ENCODE measurements at regions not wholly inside any gene's neighbourhood (a gene's known extent, or its start where the extent isn't known, plus 50 kb on each side); places are given as distances from the start of the nearest gene placed in this dataset.

DNA sequence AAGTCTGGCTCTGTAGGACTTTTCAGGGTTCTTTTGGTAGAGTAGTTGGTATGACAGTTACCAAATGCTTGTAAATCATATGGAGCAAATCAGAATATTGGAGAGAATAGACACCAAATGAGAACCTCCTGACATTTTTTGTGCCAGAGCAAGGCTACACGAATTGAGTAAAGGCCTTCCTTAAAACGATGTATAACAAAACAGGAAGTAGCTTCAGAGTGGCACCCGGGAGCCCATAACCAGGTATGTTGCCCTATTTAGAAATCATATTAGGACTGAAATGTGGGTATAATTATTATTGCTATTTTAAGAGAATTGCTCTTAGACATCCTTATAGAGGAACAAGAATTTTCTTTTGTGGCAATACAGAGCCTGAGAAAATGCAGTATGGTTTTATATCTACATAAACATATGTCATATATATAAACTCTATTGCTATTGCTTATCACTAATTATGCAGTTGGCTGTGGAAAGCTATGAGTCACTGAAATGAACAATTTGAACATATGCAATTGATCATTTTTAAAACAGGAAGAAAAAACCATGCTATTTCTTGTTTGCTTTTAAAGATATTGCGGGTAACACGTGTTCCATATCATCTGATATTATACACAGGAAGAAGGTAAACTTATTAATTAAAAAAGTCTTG lies 197.4 kb upstream of the MTPN start:
- Histone ChIP-seq H3K4me1 (no peaks in the 10 kb centered on the region), H3K27me3 (ENCODE audit: low read depth) (no peaks in the 10 kb centered on the region), H3K9me3 (no peaks in the 10 kb centered on the region), H3K27ac (no peak overlapping the region), H3K36me3 (no peaks in the 10 kb centered on the region), H3K4me3 (no peak overlapping the region)
- intact Hi-C loops (cut with DNase I): no loop called here
- TF ChIP-seq, protein P1, sequence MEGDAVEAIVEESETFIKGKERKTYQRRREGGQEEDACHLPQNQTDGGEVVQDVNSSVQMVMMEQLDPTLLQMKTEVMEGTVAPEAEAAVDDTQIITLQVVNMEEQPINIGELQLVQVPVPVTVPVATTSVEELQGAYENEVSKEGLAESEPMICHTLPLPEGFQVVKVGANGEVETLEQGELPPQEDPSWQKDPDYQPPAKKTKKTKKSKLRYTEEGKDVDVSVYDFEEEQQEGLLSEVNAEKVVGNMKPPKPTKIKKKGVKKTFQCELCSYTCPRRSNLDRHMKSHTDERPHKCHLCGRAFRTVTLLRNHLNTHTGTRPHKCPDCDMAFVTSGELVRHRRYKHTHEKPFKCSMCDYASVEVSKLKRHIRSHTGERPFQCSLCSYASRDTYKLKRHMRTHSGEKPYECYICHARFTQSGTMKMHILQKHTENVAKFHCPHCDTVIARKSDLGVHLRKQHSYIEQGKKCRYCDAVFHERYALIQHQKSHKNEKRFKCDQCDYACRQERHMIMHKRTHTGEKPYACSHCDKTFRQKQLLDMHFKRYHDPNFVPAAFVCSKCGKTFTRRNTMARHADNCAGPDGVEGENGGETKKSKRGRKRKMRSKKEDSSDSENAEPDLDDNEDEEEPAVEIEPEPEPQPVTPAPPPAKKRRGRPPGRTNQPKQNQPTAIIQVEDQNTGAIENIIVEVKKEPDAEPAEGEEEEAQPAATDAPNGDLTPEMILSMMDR (IDR thresholded peaks at IDR 0.05): no peak
- ATAC-seq: no peak
- DNase-seq: no peak

DNA sequence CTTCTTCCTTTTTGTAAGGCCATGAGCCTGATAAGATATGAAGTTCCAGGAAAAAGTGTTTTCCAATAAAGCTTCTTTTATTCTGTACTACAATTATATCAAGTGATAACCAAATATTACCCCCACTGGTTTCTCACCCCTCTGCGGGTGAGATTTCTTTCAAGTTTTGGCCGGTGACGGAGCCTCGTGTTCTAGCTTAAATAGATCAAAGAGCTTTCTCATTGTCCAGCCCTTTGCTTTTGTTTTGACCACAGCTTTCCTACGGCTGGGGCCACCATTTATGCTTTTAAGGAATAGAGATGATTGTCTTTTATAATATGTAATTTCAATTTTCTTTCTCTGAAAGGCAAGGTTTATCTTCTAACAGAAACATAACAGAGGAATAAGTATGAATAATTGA lies 196.7 kb upstream of the MTPN start:
- Histone ChIP-seq H3K9me3 (no peaks in the 10 kb centered on the region), H3K4me1 (no peaks in the 10 kb centered on the region), H3K27me3 (ENCODE audit: low read depth) (no peaks in the 10 kb centered on the region), H3K4me3 (no peak overlapping the region), H3K36me3 (no peaks in the 10 kb centered on the region), H3K27ac (no peak overlapping the region)
- DNase-seq (no peak), ATAC-seq (no peak)
- intact Hi-C loops (cut with DNase I): no loop called here
- TF ChIP-seq, protein P1 (IDR thresholded peaks at IDR 0.05): no peak

DNA sequence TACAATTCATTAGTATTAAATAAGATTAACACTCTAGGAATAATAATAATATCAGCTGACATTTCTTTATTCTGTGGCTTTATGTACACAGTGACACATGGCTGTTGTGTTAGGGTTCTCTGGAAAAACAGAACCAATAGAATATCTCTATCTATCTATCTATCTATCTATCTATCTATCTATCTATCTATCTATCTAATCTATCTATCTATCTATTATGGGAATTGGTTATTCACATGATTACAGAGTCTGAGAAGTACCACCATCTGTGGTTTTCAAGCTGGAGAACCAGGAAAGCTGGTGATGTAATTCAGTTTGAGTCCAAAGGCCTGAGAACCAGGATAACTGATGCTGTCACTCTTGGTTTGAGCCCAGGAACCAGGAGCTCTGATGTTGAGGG lies 194.1 kb upstream of the MTPN start:
- ATAC-seq (no peak), DNase-seq (no peak)
- Histone ChIP-seq H3K9me3 (no peaks in the 10 kb centered on the region), H3K27me3 (ENCODE audit: low read depth) (no peaks in the 10 kb centered on the region), H3K36me3 (no peaks in the 10 kb centered on the region), H3K4me1 (no peaks in the 10 kb centered on the region), H3K27ac (no peak overlapping the region), H3K4me3 (no peak overlapping the region)
- intact Hi-C loops (cut with DNase I): no loop called here
- TF ChIP-seq, protein P1 (IDR thresholded peaks at IDR 0.05): no peak

DNA sequence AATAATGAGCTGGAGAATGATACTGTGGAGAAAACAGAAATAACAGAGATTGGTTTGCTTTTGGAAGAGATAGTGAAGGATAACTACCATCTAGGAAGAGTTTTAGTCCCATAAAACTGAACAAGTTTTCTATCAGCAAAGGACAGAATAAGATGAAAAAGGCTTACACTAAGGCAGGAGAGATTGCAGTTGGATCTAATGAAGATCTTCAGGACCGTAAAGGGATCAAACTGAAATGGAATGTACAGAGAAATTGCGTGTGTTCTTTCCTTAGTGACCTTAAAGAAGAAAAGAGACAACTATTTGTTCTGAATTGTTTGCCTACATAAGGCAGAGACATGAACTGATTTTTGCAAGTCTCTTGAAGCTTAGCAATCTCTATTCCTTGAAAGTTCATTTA lies 191.7 kb upstream of the MTPN start:
- ATAC-seq (no peak), DNase-seq (no peak)
- no peaks in the 10 kb centered on the region for H3K4me1 ChIP-seq
- intact Hi-C loops (cut with DNase I): no loop called here
- TF ChIP-seq, protein P1 (IDR thresholded peaks at IDR 0.05): no peak
- no peak overlapping the region for H3K4me3 ChIP-seq
- no peaks in the 10 kb centered on the region for H3K9me3 ChIP-seq
- H3K27ac ChIP-seq: no peak overlapping the region
- no peaks in the 10 kb centered on the region for H3K36me3 ChIP-seq
- H3K27me3 ChIP-seq (ENCODE audit: low read depth): no peaks in the 10 kb centered on the region

DNA sequence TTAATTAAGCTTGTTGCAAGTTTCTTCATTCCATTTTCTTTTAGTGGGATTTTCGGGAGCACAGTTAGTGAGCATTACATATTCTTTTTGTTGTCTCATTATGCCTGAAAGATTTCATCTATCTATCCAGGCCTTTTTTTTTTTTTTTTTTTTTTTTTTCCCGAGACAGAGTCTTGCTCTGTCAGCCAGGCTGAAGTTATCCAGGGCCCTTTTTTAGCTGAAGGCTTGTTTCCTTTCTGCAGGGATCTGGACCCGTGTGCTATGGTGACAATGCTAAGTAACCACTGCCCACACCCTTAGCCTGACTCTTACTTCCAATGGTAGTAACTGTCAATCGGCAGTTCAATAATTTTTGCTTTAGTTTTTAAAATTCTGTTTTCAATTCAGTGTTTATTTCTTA lies 190.8 kb upstream of the MTPN start:
- H3K4me1 ChIP-seq: no peaks in the 10 kb centered on the region
- intact Hi-C loops (cut with DNase I): no loop called here
- no peak overlapping the region for H3K4me3 ChIP-seq
- no peaks in the 10 kb centered on the region for H3K9me3 ChIP-seq
- no peak for DNase-seq
- H3K27ac ChIP-seq: no peak overlapping the region
- H3K36me3 ChIP-seq: no peaks in the 10 kb centered on the region
- ATAC-seq: no peak
- H3K27me3 ChIP-seq (ENCODE audit: low read depth): no peaks in the 10 kb centered on the region
- TF ChIP-seq, protein P1 (IDR thresholded peaks at IDR 0.05): no peak
